Right atrium auricular region (tissue), 2 donors: ENCODE measurements at regions not wholly inside any gene's neighbourhood (a gene's known extent, or its start where the extent isn't known, plus 50 kb on each side); places are given as distances from the start of the nearest gene placed in this dataset.

Experiments
- DNase-seq: peaks from one replicate; pipeline ENCODE4 v3.0.0-alpha.2; 2019; ENCODE audit warnings: low spot score
- H3K27ac ChIP-seq, 2 donors: fragments of 200-600 bp; sonication (generic); 1 replicate in 1 of 2; 2 replicates in 1 of 2; pipeline ENCODE4 v1.5.1; 2016 to 2019
- H3K27me3 ChIP-seq, 2 donors: fragments of 200-600 bp; sonication (generic); one replicate each; pipeline versions ENCODE4 v1.5.1 to v1.6.0; 2017 to 2019
- H3K36me3 ChIP-seq: fragments of 200-600 bp; sonication (generic); one replicate; pipeline ENCODE4 v1.5.1; 2016
- H3K4me1 ChIP-seq, 2 donors: fragments of 200-600 bp; sonication (generic); one replicate each; pipeline versions ENCODE4 v1.5.1 to v1.6.0; 2017 to 2019
- H3K4me3 ChIP-seq, 2 donors: fragments of 200-600 bp; sonication (generic); 1 replicate in 1 of 2; 2 replicates in 1 of 2; pipeline ENCODE4 v1.5.1; 2017 to 2019; ENCODE audit warnings: mild to moderate bottlenecking in 1 of 2, moderate library complexity in 1 of 2
- H3K9me3 ChIP-seq, 2 donors: fragments of 200-600 bp; sonication (generic); one replicate each; pipeline ENCODE4 v1.5.1; 2019
- TF ChIP-seq, protein P1 (sequence below), 2 donors: fragments of 200-600 bp; sonication (generic); IDR thresholded peaks; one replicate each; pipeline ENCODE4 v1.5.1; 2019; ENCODE audit warnings: antibody characterized with exemption in 2 of 2

DNA sequence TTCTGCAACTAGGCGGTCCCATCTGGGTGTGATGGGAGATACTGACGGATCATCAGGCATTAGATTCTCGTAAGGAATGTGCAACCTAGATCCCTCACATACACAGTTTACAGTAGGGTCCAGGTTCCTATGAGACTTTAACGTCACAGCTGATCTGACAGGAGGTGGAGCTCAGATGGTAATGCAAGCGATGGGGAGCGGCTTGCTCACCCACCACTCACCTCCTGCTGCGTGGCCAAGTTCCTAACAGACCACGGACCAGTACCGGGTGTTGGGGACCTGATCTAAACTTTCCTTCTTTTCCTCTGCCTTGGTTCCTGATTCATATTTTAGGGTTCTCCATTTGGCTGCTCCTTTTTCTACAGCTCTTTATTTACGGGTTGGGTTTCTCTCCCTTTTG lies 479.8 kb downstream of the BCAT1 start:
- DNase-seq: no peak
- TF ChIP-seq, protein P1, sequence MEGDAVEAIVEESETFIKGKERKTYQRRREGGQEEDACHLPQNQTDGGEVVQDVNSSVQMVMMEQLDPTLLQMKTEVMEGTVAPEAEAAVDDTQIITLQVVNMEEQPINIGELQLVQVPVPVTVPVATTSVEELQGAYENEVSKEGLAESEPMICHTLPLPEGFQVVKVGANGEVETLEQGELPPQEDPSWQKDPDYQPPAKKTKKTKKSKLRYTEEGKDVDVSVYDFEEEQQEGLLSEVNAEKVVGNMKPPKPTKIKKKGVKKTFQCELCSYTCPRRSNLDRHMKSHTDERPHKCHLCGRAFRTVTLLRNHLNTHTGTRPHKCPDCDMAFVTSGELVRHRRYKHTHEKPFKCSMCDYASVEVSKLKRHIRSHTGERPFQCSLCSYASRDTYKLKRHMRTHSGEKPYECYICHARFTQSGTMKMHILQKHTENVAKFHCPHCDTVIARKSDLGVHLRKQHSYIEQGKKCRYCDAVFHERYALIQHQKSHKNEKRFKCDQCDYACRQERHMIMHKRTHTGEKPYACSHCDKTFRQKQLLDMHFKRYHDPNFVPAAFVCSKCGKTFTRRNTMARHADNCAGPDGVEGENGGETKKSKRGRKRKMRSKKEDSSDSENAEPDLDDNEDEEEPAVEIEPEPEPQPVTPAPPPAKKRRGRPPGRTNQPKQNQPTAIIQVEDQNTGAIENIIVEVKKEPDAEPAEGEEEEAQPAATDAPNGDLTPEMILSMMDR (IDR thresholded peaks at IDR 0.05): no peak
- Histone ChIP-seq H3K9me3 (no peaks in the 10 kb centered on the region), H3K4me3 (no peak overlapping the region), H3K4me1 (peaks cover 0 to 3% of the 10 kb centered on the region in 2 donors), H3K27ac (no peak overlapping the region), H3K27me3 (no peaks in the 10 kb centered on the region), H3K36me3 (no peaks in the 10 kb centered on the region)

DNA sequence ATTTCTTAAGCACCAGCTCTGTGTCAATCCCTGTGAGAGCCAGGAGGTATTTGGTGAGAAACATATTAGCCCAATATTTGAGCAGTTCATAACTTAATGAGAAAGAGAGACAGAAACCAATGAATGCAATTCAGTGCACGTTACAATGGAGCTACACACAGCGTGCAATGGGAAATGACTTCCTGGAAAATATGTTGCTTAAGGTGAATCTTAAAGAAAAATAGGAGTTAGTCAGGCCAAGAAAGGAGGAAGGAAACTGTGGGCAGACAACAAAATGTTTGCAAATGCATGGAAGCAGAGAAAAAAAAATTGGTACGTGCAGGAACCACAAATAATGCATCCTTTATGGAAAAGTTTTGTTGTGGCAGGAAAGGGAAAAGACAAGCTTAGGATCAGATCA lies 481.7 kb downstream of the BCAT1 start:
- TF ChIP-seq, protein P1 (IDR thresholded peaks at IDR 0.05): no peak
- Histone ChIP-seq H3K27ac (no peak overlapping the region), H3K4me1 (peaks cover 0 to 3% of the 10 kb centered on the region in 2 donors), H3K9me3 (no peaks in the 10 kb centered on the region), H3K36me3 (no peaks in the 10 kb centered on the region), H3K4me3 (no peak overlapping the region), H3K27me3 (no peaks in the 10 kb centered on the region)
- no peak for DNase-seq

DNA sequence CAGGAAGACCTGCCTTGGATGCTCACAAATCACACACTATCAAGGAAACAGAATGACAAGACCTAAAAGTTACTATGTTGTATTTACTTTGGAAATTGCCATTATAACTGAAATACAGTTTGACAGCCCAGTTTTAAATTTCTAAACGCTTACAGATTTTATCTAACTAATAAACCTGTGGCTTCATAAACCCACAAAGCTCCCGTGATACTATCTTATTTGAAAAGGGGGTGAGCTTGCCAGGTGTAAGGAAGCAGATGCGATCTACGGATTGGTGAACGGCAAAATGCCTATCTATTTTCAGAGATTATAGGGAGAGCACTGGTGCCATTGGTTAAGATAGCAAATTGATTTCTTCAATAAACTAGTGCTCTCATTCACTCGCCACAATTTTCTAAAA lies 485.5 kb downstream of the BCAT1 start:
- TF ChIP-seq, protein P1 (IDR thresholded peaks at IDR 0.05): no peak
- H3K27ac ChIP-seq: no peak overlapping the region
- DNase-seq: no peak
- no peak overlapping the region for H3K4me3 ChIP-seq
- no peaks in the 10 kb centered on the region for H3K36me3 ChIP-seq
- H3K4me1 ChIP-seq: no peaks in the 10 kb centered on the region
- no peaks in the 10 kb centered on the region for H3K27me3 ChIP-seq
- no peaks in the 10 kb centered on the region for H3K9me3 ChIP-seq

DNA sequence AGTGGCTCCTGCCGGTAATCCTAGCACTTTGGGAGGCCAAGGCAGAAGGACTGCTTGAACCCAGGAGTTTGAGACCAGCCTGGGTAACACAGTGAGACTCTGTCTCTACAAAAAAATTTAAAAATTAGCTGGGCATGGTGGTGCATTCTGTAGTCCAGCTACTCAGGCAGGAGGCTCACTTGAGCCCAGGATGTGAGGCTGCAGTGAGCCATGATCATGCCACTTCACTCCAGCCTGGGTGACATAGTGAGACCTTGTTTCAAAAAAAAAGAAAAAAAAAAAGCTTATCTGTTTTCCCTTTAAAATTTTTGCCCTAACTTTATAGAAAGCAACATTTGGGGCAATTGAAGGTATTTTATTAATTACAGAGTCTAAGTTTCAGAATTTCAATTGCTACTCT lies 486.0 kb downstream of the BCAT1 start:
- no peak overlapping the region for H3K4me3 ChIP-seq
- no peaks in the 10 kb centered on the region for H3K27me3 ChIP-seq
- H3K9me3 ChIP-seq: no peaks in the 10 kb centered on the region
- TF ChIP-seq, protein P1 (IDR thresholded peaks at IDR 0.05): no peak
- no peak overlapping the region for H3K27ac ChIP-seq
- no peaks in the 10 kb centered on the region for H3K4me1 ChIP-seq
- no peak for DNase-seq
- H3K36me3 ChIP-seq: no peaks in the 10 kb centered on the region

DNA sequence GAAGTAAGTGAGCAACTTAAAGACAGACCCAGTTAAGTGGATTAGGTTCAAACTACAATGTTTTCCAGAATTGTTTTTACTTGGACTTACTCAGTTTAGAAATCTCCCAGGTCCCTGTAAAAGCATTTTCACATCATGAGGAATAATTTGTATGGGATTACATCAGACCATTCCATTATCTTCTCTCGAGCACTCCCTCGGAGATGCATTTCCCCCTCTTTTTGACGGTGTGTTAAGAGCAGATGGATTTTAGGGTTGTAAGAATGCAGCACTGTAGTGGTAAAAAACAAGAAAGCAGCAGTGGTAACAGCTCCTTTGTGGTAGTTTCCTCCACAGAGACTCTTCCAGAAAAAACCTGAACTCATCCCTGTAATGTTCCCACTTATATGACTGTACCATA lies 488.4 kb downstream of the BCAT1 start:
- Histone ChIP-seq H3K4me1 (no peaks in the 10 kb centered on the region), H3K36me3 (no peaks in the 10 kb centered on the region), H3K4me3 (no peak overlapping the region), H3K27ac (no peak overlapping the region), H3K9me3 (no peaks in the 10 kb centered on the region), H3K27me3 (no peaks in the 10 kb centered on the region)
- DNase-seq: no peak
- TF ChIP-seq, protein P1 (IDR thresholded peaks at IDR 0.05): no peak

DNA sequence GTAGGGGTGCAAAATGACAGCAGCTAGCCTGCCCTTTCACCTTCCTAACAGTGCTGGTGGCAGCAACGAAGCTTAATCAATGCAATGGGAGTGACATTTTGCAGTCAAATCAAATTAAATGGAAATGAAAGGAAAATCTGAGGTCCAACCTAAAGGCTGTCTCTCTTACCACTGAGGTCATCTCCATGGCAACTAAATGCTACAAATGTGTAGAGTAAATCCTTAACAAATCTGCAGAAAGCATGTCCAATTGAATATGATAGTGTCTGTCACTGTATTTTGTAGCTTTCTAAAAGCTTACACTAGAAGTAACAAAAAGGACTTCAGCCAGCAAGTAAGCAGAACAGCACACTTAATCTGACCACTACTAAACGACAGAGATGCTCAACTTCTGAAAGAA lies 488.8 kb downstream of the BCAT1 start:
- no peak overlapping the region for H3K27ac ChIP-seq
- H3K4me3 ChIP-seq: no peak overlapping the region
- no peaks in the 10 kb centered on the region for H3K27me3 ChIP-seq
- H3K4me1 ChIP-seq: no peaks in the 10 kb centered on the region
- no peaks in the 10 kb centered on the region for H3K36me3 ChIP-seq
- TF ChIP-seq, protein P1 (IDR thresholded peaks at IDR 0.05): no peak
- no peaks in the 10 kb centered on the region for H3K9me3 ChIP-seq
- DNase-seq: no peak
